Left hindlimb (tissue), 1 donor: ENCODE measurements at regions not wholly inside any gene's neighbourhood (a gene's known extent, or its start where the extent isn't known, plus 50 kb on each side); places are given as distances from the start of the nearest gene placed in this dataset.
A peak's percentile ranks its signal among the peaks of the same experiment; 100 is the strongest.
"Not testable (repeated sequence)": the region's sequence is repeated elsewhere in the genome, so short reads cannot be mapped to it uniquely, and the experiment has no call there.

Experiments used
- DNase-seq: peaks from one replicate; pipeline ENCODE4 v3.0.0-alpha.2; 2018

DNA sequence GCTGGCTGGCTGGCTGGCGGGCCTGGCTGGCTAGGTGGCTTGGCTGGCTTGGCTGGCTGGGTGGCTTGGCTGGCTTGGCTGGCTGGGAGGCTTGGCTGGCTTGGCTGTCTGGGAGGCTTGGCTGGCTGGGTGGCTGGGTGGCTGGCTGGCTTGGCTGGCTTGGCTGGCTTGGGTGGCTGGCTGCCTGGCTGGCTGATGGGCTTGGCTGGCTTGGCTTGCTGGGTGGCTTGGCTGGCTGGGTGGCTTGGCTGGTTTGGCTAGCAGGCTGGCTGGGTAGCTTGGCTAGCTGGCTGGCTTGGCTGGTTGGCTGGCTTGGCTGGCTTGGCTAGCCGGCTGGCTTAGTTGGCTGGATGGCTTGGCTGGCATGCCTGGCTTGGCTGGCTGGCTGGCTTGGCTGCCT lies 2834.1 kb downstream of the RPIA start:
- not testable (repeated sequence) for DNase-seq

DNA sequence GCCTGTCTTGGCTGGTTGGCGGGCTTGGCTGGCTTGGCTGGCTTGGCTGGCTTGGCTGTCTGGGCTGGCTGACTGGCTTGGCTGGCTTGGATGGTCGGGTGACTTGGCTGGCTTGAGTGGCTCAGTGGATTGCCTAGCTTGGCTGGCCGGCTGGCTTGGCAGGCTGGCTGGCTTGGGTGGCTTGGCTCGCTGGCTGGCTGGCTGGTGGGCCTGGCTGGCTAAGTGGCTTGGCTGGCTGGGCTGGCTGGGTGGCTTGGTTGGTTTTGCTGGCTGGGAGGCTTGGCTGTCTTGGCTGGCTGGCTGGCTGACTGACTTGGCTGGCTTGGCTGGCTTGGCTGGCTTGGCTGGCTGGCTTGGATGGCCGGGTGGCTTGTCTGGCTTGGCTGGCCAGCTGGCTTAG lies 2834.6 kb downstream of the RPIA start:
- not testable (repeated sequence) for DNase-seq

DNA sequence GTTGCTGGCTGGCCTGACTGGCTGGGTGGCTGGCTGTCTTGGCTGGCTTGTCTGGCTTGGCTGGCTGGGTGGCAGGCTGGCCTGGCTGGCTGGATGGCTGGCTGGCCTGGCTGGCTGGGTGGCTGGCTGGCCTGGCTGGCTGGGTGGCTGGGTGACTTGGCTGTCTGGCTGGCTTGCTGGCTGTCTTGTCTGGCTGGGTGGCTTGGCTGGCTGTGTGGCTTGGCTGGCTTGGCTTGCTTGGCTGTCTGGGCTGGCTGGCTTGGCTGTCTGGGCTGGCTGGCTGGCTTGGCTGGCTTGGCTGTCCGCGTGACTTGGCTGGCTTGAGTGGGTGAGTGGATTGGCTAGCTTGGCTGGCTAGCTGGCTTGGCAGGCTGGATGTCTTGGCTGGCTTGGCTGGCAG lies 2835.6 kb downstream of the RPIA start:
- peak; percentile 6 for DNase-seq

DNA sequence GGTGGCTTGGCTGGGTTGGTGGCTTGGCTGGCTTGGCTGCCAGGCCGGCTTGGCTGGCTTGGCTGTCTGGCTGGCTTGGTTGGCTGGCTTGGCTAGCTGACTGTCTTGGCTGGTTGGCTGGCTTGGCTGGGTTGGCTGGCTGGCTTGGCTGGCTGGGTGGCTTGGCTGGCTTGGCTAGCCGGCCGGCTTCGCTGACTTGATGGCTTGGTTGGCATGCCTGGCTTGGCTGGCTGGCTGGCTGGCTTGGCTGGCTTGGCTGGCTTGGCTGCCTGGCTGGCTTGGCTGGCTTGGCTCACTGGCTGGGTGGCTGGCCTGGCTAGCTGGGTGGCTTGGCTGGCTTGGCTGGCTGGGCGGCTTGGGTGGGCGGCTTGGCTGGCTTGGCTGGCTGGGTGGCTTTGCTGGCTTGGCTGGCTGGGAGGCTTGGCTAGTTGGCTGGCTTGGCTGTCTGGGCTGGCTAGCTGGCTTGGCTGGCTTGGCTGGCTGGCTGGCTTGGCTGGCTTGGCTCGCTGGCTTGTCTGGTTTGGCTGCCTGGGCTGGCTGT lies 2836.1 kb downstream of the RPIA start:
- DNase-seq = peak; percentile 17

DNA sequence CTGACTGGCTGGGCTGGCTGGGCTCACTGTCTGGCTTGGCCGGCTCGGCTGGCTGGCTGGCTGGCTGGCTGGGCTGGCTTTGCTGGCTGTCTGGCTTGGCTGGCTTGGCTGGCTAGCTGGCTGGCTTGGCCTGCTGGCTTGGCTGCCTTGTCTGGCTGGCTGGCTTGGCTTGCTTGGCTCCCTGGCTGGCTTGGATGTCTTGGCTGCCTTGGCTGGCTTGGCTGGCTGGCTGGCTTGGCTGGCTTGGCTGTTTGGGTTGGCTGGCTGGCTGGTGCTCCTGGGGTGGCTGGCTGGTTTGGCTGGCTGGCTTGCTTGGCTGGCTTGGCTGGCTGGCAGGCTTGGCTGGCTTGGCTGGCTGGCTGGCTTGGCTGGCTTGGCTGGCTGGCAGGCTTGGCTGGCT lies 2836.9 kb downstream of the RPIA start:
- not testable (repeated sequence) for DNase-seq

DNA sequence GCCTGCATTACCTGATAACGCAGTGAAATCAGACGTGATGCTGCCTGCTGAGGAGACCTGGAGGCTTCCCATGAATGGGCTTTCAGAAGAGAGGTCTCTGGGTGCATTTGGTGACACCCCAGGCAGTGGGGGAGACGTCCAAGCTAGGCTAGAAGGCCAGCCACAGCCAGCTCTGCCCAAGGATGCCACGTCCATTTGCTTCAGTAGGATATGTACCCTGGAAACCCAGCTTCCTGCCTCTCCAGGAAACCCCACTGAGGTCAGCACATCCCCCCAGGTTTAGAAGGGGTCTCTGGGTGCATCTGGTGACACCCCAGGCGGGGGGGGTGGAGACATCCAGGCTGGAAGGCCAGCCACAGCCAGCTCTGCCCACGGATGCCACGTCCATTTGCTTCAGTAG lies 2844.6 kb downstream of the RPIA start:
- not testable (repeated sequence) for DNase-seq

DNA sequence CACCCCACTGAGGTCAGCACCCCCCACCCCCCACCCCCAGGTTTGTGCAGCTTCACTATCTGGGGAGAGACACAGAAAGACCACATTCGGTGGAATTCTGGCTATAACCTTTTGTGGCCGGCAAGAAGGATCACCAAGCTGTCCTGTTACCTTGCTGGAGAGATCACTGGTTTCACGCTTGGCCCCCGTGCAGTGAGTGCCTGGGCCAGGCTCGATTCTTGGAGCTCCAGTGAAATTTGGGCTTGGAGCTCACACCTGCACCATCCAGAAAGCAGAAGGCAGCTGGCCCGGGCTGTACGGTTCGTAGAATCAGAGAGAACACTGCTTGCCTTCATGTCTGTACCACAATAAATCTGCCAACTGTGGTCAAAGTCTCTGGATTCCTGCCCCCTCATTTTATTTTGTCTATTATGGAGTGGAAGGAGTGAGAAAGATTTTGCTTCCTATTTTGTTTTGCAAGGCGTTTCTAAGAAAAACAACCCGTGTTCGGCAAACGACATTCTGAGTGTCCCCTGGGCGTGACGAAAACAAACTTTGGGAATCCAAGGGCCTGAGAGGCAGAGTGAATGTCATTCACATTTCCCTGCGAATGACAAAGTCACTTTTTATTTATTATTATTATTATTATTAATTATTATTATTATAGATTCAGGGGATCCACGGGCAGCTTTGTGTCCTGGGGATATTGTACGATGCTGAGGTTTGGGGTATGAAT lies 2845.2 kb downstream of the RPIA start:
- DNase-seq = peak; percentile 4

DNA sequence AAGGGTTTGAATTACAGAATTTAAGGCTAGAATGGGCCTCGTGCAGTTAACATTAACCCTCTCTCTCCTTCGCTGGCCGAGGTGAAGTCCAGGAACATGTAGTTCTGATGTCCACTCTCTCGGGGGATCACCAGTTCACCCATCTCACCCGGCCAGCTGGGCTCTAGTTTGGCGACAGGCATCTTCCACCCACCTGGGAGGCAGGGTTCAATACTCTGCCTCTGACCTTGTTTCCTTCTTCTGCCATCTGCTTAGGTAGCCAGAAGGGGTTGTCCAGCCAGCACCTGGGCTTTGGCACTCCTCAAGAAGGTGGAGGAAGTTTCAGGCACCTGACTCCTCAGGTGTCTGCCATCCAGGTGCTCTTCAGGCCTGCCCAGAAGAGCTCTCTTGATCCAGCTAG lies 2857.8 kb downstream of the RPIA start:
- peak; percentile 5 for DNase-seq

DNA sequence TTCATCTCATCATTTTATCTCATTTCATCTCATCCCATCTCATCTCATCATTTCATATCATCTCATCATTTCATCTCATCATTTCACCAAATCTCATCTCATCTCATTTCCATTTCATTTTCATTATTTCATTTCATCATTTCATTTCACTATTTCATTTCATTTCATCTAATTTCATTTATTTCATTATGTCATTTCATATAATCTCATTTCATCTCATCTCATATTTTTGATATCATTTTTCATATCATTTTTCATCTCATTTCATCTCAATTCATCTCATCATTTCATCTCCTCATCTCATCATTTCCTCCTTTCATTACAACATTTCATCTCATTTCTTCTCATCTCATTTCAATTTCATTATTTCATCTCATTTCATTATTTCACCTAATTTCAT lies 2866.8 kb downstream of the RPIA start:
- not testable (repeated sequence) for DNase-seq

DNA sequence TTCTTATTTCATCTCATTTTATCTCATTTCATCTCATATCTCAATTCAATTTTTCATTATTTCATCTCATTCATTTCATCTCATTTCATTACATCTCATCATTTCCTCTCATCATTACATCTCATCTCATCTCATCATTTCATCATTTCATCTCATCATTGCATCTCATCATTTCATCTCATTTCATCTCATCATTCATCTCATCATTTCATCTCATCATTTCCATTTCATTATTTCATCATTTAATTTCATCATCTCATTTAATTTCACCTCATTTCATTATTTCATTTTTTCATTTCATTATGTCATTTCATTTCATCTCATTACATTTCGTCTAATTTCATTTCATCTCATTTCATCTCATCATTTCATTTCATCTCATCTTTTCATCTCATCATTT lies 2867.8 kb downstream of the RPIA start:
- not testable (repeated sequence) for DNase-seq

DNA sequence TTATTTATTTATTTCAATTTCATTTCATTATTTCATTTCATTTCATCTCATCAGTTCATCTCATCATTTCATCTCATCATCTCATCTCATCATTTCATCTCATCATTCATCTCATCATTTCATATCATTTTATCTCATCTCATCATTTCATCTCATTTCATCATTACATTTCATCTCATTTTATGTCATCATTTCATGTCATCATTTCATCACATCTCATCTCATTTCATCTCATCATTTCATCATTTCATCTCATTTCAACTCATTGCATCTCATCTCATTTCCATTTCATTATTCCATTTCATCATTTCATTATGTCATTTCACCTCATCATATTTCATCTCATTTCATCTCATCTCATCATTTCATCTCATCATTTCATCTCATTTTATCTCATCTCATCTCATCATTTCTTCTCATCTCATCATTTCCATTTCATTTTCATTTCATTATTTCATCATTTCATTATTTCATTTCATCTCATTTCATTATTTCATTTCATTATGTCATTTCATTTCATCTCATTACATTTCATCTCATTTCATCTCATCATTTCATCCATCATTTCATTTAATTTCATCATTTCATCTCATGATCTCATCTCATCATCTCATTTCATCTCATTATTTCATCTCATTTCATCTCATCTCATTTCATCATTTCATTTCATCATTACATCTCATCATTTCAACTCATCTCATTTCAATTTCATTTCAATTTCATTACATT lies 2868.6 kb downstream of the RPIA start:
- DNase-seq = not testable (repeated sequence)

DNA sequence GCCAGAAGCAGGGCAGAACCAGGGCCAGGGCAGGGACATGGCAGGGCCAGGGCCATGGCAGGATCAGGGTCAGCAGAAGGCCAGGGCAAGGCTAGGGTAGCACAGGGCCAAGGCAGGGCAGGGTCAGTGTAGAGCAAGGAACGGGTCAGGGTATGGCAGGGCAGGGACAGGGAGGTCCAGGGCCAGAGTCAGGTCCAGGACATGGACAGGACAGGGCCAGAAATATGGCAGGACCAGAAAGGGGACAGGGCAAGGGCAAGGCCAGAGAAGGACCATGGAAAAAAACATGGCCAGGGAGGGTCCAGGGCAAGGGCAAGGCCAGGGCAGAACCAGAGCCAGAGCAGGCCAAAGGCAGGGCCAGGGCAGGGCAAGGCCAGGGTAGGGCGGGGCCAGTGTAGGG lies 2870.7 kb downstream of the RPIA start:
- not testable (repeated sequence) for DNase-seq

DNA sequence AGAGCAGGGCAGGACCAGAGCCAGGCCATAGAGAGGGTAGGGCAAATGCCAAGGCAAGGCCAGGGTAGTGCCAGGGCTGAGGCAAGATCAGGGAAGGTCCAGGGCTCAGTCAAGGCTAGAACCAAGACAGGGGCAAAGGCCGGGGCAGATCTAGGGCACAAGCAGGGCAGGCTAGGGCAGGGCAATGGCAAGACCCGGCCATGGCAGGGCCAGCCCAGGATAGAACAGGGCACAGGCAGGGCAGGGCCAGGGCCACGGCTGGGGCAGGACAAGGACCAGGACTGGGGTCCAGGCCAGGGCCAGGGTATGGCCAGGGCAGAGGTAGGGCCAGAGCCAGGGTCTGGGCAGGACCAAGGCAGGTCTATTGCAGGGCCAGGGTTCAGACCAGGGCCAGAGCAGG lies 2873.2 kb downstream of the RPIA start:
- not testable (repeated sequence) for DNase-seq

DNA sequence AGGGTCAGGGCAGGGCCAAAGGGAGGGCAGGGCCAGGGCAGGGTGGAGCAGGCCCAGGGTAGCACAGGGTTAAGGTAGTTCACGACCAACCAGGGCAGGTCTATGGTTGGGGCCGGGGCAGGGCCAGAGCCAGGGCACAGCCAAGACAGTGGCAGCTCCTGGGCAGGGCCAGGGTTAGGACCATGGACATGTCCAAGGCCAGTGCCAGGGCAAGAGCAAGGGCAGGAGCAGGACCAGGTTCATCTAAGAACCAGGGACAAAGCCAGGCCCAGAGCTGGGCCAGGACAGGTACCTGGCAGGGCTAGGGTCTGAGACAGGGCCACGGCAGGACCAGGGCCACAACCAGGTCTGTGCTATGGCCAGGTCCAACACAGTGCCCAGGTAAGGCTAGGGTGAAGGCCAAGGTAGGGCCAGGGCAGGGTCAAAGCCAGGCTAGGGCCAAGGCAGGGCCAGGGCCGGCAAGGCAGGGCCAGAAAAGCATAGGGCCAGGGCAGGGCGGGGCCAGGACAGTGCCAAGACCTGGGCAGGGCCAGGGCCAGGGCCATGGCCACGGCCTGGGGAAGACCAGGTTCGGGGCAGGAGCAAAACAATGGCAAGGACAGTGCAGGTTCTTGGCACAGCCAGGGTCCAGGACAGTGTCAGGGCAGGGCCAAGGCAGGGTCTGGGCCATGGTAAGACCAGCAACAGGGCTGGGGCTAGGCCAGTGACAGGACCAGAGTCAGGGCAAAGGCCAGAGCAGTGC lies 2874.4 kb downstream of the RPIA start:
- not testable (repeated sequence) for DNase-seq

DNA sequence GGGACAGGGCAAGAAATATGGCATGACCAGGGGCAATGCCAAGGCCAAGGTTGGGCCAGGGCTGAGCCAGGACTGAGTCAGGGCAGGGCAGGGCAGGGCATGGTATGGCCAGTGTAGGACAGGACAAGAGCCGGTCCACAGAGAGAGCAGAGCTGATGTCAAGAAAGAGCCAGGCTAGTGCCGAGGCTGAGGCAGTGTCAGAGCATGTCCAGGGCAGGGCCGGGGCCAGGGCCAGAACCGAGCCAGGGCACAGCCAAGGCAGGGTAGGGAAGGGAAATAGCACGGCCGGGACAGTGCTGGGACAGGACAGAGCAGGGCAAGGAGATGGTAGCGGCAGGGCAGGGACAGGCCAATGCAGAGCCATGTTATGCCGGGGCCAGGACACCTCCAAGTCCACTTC lies 2875.1 kb downstream of the RPIA start:
- DNase-seq = not testable (repeated sequence)

DNA sequence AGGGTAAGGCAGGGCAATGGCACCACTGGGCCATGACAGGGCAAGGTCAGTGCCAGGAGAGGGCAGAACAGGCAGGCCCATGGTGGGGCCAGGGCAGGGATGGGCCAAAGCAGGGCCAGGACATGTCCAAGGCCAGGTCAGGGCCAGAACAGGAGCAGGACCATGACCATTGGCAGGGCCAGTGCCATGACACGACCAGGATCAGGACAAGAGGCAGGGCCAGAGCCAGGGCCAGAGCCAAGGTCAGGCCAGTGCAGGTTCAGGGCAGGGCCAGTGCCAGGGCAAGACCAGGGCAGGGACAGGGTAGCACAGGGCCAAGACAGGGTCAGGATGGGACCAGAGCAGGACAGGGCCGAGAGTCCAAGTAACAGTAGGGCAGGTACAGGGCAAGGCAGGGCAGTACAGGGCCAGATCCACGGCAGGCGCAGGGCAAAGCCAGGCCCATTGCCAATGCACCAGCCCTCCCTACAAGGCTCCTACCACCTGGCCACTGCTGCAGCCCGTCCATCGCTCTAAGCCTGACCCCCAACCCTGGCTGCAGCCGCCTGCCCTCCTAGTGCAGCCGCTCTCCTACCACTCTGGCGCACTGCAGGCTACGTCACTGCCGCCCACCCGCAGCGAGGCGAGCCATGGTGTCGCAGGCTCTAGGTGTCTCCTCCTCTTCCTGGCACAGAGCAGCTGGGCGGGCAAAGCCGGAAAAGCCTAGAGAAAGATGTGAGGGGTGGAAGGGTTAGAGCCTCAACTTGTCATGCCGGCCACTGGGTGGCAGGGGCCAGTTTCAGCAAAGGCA lies 2876.3 kb downstream of the RPIA start:
- not testable (repeated sequence) for DNase-seq

DNA sequence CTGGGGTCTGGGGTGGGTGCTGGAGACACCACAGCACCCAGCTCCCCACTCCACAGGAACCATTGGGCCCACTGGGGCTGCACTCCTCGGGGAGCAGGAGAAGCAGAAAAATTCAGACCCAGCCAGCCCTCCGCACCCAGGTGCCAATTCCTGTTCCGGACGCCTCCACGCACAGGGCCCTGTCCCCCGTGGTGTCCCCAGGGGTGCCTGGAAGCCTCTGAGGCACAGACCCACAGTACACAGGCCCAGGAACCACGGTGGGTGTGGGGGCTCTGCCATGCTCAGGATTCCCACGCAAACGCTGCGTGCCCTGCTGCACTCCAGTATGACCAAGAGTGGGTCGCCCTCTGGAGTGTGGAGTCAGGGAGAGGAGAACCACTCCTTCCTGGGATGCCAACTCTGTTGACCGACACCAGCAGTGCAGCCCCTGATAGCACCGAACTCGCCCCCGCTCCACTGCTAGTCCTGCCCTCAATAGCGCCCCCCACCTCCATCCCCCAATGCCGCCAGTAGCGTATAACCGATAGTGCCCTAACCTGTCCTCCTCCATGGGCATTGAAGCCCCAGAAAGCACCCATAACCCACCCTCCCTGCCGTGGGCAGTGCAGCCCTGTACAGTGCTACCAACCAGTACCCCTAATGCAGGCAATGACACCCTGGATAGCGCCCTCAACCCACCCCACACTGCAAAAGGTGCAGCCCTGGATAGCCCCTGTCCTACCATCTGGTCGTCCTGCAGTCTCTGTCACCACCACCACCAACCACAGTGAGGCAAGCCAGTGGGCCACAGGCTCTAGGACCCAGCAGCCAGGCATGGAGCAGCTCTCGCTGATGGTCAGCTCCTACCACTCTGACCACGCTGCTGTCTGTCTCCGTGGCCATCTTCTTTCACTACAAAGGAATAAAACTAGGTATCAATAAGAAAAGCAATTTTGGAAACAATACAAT lies 2877.2 kb downstream of the RPIA start:
- not testable (repeated sequence) for DNase-seq

DNA sequence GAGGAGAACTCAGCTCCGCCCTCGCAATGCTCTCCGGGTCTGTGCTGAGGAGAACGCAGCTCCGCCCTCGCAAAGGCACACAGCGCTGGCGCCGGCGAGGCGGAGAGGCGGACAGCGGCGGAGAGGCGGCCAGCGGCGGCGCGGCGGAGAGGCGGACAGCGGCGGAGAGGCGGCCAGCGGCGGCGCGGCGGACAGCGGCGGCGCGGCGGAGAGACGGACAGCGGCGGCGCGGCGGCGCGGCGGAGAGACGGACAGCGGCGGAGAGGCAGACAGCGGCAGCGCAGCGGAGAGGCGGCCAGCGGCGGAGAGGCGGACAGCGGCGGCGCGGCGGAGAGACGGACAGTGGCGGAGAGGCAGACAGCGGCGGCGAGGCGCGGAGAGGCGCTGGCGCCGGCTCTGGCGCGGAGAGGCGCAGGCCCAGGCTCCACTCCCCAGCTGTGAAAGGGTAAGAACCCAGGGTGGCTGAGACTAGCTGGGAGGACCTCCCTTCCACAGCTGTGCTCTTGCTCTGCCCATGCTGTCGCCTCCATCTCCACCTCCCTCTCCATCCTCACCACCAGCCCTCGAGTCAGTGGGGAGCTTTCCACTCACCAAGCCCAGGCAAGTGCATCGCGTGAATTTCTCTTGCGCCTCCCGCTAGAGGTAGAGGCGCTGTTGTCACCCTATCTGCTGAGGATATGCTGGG lies 2879.9 kb downstream of the RPIA start:
- not testable (repeated sequence) for DNase-seq

DNA sequence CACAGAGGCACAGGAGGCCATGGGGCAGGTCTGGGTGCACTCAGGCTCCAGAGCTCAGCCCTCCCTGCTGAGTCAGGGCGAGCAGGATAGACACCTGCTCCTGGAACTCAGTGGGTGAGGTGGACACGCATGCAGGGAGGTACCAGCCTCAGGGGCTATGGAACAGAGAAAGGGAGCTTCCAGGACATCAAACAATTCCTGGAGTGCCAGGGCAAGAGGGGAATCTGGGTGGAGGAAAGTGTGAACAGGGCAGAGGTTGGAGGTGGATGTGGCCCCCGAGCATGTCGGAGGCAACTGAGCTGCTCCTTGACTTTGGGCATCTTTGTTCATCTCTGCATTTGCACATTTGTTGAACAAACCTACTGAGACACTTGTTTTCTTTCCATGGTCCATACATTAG lies 2881.5 kb downstream of the RPIA start:
- DNase-seq = not testable (repeated sequence)

DNA sequence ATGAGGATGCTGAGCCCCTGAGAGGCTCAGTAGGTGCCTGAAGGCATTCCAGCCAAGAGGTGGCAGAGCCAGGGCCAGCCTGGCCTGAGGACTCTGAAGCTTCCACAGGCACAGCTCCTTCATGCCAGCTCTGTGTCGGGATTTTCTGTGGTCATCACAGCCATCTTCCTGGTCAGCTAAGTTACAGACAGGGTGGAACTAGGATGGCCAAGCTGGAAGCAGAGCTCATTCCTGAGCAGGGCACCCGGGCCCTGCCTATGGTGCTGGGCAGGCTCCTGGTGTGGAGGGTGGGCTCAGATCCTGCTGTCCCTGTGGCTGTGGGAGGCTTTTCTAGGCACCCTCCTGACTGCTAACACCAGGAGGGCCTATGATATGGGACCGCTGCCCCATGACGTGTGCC lies 2882.3 kb downstream of the RPIA start:
- not testable (repeated sequence) for DNase-seq

DNA sequence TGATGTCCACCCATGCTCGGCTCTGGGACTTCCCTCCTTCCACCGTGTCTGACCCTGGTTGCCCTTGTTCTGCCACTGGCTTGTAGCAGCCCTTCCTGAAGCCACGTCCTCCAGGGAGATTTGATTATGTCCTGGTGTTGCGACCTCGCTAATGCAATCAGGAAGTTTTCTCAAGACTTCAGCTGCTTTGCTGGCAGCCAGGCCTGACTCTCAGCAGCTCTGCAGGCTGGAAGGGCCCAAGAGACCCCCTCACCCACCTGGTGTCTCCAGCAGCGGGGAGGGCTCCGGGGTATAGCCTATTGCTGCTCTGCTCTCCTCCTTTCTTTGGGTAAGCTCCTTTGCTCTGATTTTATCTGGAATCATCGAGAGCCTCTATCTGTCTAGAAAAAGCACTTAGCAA lies 2882.8 kb downstream of the RPIA start:
- not testable (repeated sequence) for DNase-seq
